ENCODE measurements at regions not wholly inside any gene's neighbourhood (a gene's known extent, or its start where the extent isn't known, plus 50 kb on each side); places are given as distances from the start of the nearest gene placed in this dataset.

DNA sequence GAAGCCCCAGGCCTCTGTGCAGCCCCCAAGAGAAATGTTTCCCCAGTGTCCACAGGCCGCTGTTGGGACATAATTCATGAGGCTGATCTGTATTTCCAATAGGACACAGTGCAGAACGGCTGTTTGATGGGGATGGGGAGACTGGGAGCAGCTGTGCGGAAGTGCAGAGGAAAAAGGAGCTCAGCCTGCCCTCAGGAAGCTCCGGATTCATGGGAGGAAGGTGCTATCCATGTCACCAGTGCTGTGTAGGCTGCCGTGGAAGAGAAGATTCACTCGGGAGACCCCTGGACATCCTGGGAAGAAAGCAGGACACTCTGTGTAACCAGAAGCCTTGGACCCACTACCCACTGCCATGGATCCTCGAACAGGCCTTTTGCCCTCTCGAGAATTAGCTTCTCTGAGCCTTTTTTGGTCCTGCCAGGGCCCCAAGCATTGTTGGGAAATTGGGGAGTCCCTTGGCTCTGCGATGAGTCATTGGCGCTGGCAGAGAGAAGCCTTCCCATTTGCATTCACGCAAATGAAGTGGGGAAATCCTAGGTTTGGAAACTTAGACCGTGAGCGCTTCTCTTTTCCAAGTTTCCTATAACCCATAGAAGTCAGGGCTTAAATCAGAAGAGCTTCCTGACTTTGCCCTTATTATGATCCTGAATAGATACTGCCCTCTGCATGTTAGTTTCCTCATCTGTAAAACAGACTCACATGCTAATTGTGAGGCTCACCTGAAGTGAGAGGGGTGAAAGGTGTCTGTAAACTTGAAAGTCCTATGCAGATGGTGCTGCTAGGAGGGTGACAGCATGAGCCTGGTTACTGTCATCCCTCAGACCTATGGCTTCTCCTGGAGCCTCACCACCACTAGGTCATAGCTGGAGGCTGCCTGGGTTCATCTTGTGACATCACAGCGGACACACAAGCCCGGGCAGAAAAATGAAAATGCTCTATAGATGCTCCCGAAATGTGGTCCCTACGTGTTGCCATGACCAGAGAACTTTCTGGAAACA lies 229.2 kb upstream of the B3GAT1 start:
- TF ChIP-seq CTCF (IDR thresholded peaks at IDR 0.05; ENCODE audit: low read length) (no peak), EZH2 (IDR thresholded peaks at IDR 0.05; ENCODE audit: borderline replicate concordance, low read length) (no peak)

All from OCI-LY1 (cell line).